Endothelial cell (in vitro differentiated cells): ENCODE measurements at regions not wholly inside any gene's neighbourhood (a gene's known extent, or its start where the extent isn't known, plus 50 kb on each side); places are given as distances from the start of the nearest gene placed in this dataset.

Experiments
- DNase-seq: peaks from one replicate; pipeline ENCODE4 v3.0.0; 2021; ENCODE audit warnings: low spot score
- H3K27ac Mint-ChIP-seq: one replicate; pipeline ENCODE4 v1.8.0; 2021; ENCODE audit warnings: mixed read lengths, inconsistent platforms; ENCODE audit not compliant: unreplicated experiment
- H3K27me3 Mint-ChIP-seq: one replicate; pipeline ENCODE4 v1.8.0; 2021; ENCODE audit warnings: mild to moderate bottlenecking, moderate library complexity, mixed read lengths, inconsistent platforms; ENCODE audit not compliant: unreplicated experiment
- H3K36me3 Mint-ChIP-seq: one replicate; pipeline ENCODE4 v1.8.0; 2021; ENCODE audit warnings: mild to moderate bottlenecking, low read depth, mixed read lengths, inconsistent platforms; ENCODE audit not compliant: unreplicated experiment
- H3K4me1 Mint-ChIP-seq: one replicate; pipeline ENCODE4 v1.8.0; 2021; ENCODE audit warnings: mild to moderate bottlenecking, mixed read lengths, inconsistent platforms; ENCODE audit not compliant: unreplicated experiment
- H3K4me3 Mint-ChIP-seq: one replicate; pipeline ENCODE4 v1.8.0; 2021; ENCODE audit warnings: mild to moderate bottlenecking, mixed read lengths, inconsistent platforms; ENCODE audit not compliant: unreplicated experiment
- H3K9me3 Mint-ChIP-seq: one replicate; pipeline ENCODE4 v1.8.0; 2021; ENCODE audit warnings: mixed read lengths, inconsistent platforms; ENCODE audit not compliant: unreplicated experiment
- TF ChIP-seq, protein P1 (sequence below): fragments of 200-600 bp; sonication (generic); IDR thresholded peaks from one replicate; pipeline ENCODE4 v1.5.0; 2021; ENCODE audit warnings: antibody characterized with exemption; ENCODE audit not compliant: unreplicated experiment

DNA sequence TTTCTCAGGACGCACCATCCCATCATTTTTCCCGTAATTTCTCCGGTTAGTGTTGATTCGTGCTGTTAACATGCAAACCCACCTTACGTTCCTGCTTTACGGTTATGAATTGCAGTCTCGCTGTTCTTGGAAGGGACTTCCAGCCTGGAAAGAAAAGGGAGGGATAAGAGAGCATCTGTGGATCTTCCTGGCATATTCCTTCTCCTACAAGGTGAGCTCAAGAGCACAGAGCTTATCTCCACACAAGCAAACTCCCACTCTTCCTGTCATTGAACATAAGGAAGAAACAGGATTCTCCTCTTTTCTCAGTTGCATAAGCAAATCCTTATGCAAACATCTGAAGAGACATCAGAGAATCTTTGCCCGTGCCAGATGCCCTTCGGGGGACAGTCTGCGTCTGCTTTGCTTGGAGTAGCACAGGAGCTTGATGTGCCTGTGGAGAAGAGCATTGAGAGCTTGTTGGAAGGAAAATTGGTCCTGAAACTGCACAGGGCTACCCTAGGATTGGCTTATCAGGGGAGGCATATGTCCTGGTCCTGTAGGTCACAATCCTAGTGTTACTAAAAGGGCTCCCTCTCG, 127.0 kb downstream of the ASMT start:
- no peak overlapping the region for H3K27ac Mint-ChIP-seq
- H3K36me3 Mint-ChIP-seq: peaks cover 5% of the 10 kb centered on the region
- TF ChIP-seq, protein P1, sequence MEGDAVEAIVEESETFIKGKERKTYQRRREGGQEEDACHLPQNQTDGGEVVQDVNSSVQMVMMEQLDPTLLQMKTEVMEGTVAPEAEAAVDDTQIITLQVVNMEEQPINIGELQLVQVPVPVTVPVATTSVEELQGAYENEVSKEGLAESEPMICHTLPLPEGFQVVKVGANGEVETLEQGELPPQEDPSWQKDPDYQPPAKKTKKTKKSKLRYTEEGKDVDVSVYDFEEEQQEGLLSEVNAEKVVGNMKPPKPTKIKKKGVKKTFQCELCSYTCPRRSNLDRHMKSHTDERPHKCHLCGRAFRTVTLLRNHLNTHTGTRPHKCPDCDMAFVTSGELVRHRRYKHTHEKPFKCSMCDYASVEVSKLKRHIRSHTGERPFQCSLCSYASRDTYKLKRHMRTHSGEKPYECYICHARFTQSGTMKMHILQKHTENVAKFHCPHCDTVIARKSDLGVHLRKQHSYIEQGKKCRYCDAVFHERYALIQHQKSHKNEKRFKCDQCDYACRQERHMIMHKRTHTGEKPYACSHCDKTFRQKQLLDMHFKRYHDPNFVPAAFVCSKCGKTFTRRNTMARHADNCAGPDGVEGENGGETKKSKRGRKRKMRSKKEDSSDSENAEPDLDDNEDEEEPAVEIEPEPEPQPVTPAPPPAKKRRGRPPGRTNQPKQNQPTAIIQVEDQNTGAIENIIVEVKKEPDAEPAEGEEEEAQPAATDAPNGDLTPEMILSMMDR: no peak
- DNase-seq: no peak
- H3K4me3 Mint-ChIP-seq: no peak overlapping the region
- H3K9me3 Mint-ChIP-seq: peaks cover 12% of the 10 kb centered on the region
- H3K27me3 Mint-ChIP-seq: peaks cover 11% of the 10 kb centered on the region
- H3K4me1 Mint-ChIP-seq: peaks cover 4% of the 10 kb centered on the region

DNA sequence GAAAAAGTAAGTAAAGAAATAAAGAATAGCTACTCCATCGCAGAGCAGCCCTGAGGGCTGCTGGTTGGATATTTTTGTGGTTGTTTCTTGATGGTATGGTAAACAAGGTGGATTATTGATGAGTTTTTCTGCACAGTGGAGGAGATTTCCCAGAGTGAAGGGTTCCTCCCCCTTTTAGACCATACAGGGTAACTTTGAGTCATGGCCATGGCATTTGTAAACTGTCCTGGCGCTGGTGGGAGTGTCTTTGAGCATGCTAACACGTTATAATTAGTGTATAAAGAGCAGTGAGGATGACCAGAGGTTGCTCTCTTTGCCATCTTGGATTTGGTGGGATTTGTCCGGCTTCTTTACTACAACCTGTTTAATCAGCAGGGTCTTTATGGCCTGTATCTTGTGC, 128.2 kb downstream of the ASMT start:
- Mint-ChIP-seq H3K36me3 (peaks cover 5% of the 10 kb centered on the region), H3K9me3 (peaks cover 12% of the 10 kb centered on the region), H3K4me1 (peaks cover 4% of the 10 kb centered on the region), H3K4me3 (no peak overlapping the region), H3K27me3 (peaks cover 11% of the 10 kb centered on the region), H3K27ac (no peak overlapping the region)
- TF ChIP-seq, protein P1: no peak
- no peak for DNase-seq

DNA sequence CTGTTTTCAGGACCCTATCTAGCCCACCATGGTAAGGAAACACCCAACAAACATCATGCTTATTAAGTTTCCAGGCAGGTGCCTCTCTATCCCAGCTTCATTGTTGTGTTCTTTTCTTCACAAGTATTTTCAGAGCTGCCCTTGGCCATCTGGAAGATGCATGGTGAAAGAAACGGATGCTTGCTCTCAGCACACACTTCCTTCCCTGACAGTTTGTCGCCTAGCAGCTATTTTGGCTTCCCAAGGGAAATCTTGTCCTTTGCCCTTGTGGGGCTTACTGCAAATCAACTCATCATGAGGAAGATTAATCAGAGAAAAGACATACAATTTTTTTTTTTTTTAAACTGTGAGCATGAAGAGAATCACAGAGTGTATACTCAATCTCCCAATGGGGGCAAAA, 128.8 kb downstream of the ASMT start:
- TF ChIP-seq, protein P1: no peak
- Mint-ChIP-seq H3K9me3 (peaks cover 12% of the 10 kb centered on the region), H3K36me3 (peaks cover 5% of the 10 kb centered on the region), H3K27me3 (peaks cover 9% of the 10 kb centered on the region), H3K4me3 (no peak overlapping the region), H3K27ac (no peak overlapping the region), H3K4me1 (peaks cover 4% of the 10 kb centered on the region)
- no peak for DNase-seq

DNA sequence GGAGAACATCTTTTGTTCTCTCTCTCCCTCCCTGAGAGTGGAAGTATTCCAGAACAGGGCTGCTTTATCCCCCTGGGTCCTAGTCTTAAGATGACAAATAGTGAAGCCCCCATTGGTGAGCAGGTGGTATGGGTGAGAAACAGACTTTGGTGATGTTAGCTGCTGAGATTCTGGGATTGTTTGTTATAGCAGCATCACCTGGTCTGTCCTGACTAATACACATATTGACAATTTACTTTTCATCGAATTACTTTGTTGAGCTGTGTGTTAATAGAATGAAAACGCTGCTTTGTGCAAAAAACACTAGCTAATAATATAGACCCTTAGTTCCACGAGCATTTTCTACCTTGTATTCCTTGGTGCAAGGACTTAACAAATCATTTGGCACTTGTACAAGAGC, 133.5 kb downstream of the ASMT start:
- Mint-ChIP-seq H3K36me3 (peaks cover 5% of the 10 kb centered on the region), H3K4me1 (no peaks in the 10 kb centered on the region), H3K4me3 (peak overlapping the region; percentile 22), H3K27me3 (peaks cover 7% of the 10 kb centered on the region), H3K9me3 (peaks cover 18% of the 10 kb centered on the region), H3K27ac (no peak overlapping the region)
- no peak for DNase-seq
- TF ChIP-seq, protein P1: no peak

DNA sequence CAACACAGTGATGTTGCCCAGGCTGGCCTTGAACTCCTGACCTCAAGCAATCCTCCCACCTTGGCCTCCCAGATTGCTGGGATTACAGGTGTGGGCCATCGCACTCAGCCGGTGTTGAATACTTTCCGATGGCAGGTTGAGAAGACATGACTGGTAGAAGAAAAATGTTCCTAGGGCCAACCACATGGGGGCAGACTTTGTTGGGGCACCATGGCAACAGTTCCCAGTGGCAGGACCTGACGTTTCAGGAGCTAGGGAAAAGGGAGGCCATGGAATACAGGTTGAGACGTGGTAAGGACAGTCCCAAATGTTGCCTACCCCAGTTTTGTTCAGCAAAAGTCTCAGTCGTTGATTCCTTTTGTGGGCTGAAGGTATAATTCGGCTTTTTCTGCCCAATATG, 134.6 kb downstream of the ASMT start:
- Mint-ChIP-seq H3K9me3 (peaks cover 10% of the 10 kb centered on the region), H3K36me3 (peaks cover 2% of the 10 kb centered on the region), H3K4me3 (no peak overlapping the region), H3K4me1 (no peaks in the 10 kb centered on the region), H3K27me3 (peaks cover 4% of the 10 kb centered on the region), H3K27ac (no peak overlapping the region)
- TF ChIP-seq, protein P1: no peak
- no peak for DNase-seq
